Body of pancreas (tissue), 4 donors: ENCODE measurements at regions not wholly inside any gene's neighbourhood (a gene's known extent, or its start where the extent isn't known, plus 50 kb on each side); places are given as distances from the start of the nearest gene placed in this dataset.
"Not testable (repeated sequence)": the region's sequence is repeated elsewhere in the genome, so short reads cannot be mapped to it uniquely, and the experiment has no call there.

Experiments
- ATAC-seq: fragments of 150-250 bp; one replicate; pipeline ENCODE4 v1.9.1; 2016
- DNase-seq, 4 donors: peaks; one replicate each; pipeline ENCODE4 v3.0.0-alpha.2; 2019
- H3K27ac ChIP-seq, 4 donors: fragments of 200-600 bp; sonication (generic); 1 replicate in 3 of 4; 2 replicates in 1 of 4; pipeline versions ENCODE4 v1.5.1 to v1.6.1; 2016 to 2019; ENCODE audit warnings: mild to moderate bottlenecking in 1 of 4, mixed read lengths in 1 of 4, moderate library complexity in 1 of 4
- H3K27me3 ChIP-seq, 2 donors: fragments of 200-600 bp; sonication (generic); one replicate each; pipeline ENCODE4 v1.6.0; 2016; ENCODE audit warnings: mild to moderate bottlenecking in 1 of 2
- H3K36me3 ChIP-seq, 2 donors: fragments of 200-600 bp; sonication (generic); replicated peaks in 1 of 2; 2 replicates each; pipeline ENCODE4 v1.5.1; 2016; ENCODE audit warnings: low read depth in 2 of 2; ENCODE audit not compliant: insufficient read depth in 1 of 2
- H3K4me1 ChIP-seq: fragments of 200-600 bp; sonication (generic); one replicate; pipeline ENCODE4 v1.6.0; 2016
- H3K4me3 ChIP-seq, 2 donors: fragments of 200-600 bp; sonication (generic); 1 replicate in 1 of 2; 2 replicates in 1 of 2; pipeline ENCODE4 v1.5.1; 2016 to 2019
- H3K9me3 ChIP-seq, 3 donors: fragments of 200-600 bp; sonication (generic); 1 replicate in 2 of 3; 2 replicates in 1 of 3; pipeline ENCODE4 v1.5.1; 2016
- POLR2A ChIP-seq, 3 donors: fragments of 450-650 bp; IDR thresholded peaks; one replicate each; pipeline ENCODE4 v1.6.1; 2016; ENCODE audit warnings: antibody characterized with exemption in 3 of 3, mild to moderate bottlenecking in 2 of 3
- WGBS, 2 donors: methylation state at CpG; one replicate each; pipeline ENCODE4 v1.1.5; 2017; 5-methylcytosine and 5-hydroxymethylcytosine counted together
- intact Hi-C: fragments of 100-400 bp; cut with DNase I; formaldehyde crosslinking; loops from one replicate; pipeline ENCODE4 v1.15.1; 2023
- TF ChIP-seq, protein P1 (sequence below), 7 experiments: fragments of 450-650 bp in 4 of 7; fragments of 200-600 bp in 3 of 7; sonication (generic) in 3 of 7; IDR thresholded peaks; one replicate each; pipeline ENCODE4 v1.5.1; 2016 to 2019; ENCODE audit warnings: antibody characterized with exemption in 7 of 7

- H3K9me3 ChIP-seq, result no peaks in the 10 kb centered on the region
- no peaks in the 10 kb centered on the region for H3K27me3 ChIP-seq
- H3K4me1 ChIP-seq, result no peaks in the 10 kb centered on the region
- H3K27ac ChIP-seq, result no peak overlapping the region
- H3K4me3 ChIP-seq, result no peak overlapping the region
- no peaks in the 10 kb centered on the region for H3K36me3 ChIP-seq
- intact Hi-C loops, result no loop called here
- TF ChIP-seq, protein P1, sequence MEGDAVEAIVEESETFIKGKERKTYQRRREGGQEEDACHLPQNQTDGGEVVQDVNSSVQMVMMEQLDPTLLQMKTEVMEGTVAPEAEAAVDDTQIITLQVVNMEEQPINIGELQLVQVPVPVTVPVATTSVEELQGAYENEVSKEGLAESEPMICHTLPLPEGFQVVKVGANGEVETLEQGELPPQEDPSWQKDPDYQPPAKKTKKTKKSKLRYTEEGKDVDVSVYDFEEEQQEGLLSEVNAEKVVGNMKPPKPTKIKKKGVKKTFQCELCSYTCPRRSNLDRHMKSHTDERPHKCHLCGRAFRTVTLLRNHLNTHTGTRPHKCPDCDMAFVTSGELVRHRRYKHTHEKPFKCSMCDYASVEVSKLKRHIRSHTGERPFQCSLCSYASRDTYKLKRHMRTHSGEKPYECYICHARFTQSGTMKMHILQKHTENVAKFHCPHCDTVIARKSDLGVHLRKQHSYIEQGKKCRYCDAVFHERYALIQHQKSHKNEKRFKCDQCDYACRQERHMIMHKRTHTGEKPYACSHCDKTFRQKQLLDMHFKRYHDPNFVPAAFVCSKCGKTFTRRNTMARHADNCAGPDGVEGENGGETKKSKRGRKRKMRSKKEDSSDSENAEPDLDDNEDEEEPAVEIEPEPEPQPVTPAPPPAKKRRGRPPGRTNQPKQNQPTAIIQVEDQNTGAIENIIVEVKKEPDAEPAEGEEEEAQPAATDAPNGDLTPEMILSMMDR (IDR thresholded peaks at IDR 0.05), result no peak
- TF ChIP-seq POLR2A (IDR thresholded peaks at IDR 0.05), result no peak
- ATAC-seq, result no peak
- no peak for DNase-seq
- WGBS, 2 donors, result 76 to 82% methylated on average over 4 of the region's 4 CpGs
Measured at GRCh38 chr17:20774472-20775135, 195.1 kb downstream of the CDRT15L2 start.

GRCh38 chr17:20775331-20775730, 195.8 kb downstream of the CDRT15L2 start:
- no peak for DNase-seq
- no peak overlapping the region for H3K27ac ChIP-seq
- H3K9me3 ChIP-seq, result no peaks in the 10 kb centered on the region
- 85 to 90% methylated on average over 16 to 19 of the region's 19 CpGs for WGBS, 2 donors
- no peaks in the 10 kb centered on the region for H3K27me3 ChIP-seq
- no peak overlapping the region for H3K4me3 ChIP-seq
- TF ChIP-seq, protein P1 (IDR thresholded peaks at IDR 0.05), result no peak
- TF ChIP-seq POLR2A (IDR thresholded peaks at IDR 0.05), result no peak
- no peaks in the 10 kb centered on the region for H3K36me3 ChIP-seq
- intact Hi-C loops, result no loop called here
- ATAC-seq, result no peak
- H3K4me1 ChIP-seq, result no peaks in the 10 kb centered on the region

DNA sequence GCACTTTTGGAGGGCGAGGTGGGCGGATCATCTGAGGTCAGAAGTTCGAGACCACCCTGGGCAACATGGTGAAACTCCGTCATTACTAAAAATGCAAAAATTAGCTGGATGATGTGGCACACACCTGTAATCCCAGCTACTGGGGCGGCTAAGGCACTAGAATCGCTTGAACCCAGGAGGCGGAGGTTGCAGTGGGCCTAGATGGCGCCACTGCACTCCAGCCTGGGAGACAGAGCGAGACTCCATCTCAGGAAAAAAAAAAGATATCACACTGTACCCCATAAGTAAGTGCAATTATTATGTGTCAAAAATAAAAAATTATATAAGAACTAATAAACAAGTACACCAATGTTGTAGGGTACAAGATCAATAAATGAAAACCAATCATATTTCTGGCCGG, 200.0 kb downstream of the CDRT15L2 start:
- H3K4me1 ChIP-seq, result no peaks in the 10 kb centered on the region
- no peak overlapping the region for H3K27ac ChIP-seq
- 73 to 87% methylated on average over 8 to 10 of the region's 10 CpGs for WGBS, 2 donors
- no peaks in the 10 kb centered on the region for H3K36me3 ChIP-seq
- intact Hi-C loops, result no loop called here
- DNase-seq (no peak), ATAC-seq (no peak)
- H3K9me3 ChIP-seq, result no peaks in the 10 kb centered on the region
- H3K27me3 ChIP-seq, result no peaks in the 10 kb centered on the region
- H3K4me3 ChIP-seq, result no peak overlapping the region
- TF ChIP-seq POLR2A (IDR thresholded peaks at IDR 0.05), result no peak
- TF ChIP-seq, protein P1 (IDR thresholded peaks at IDR 0.05), result no peak

DNA sequence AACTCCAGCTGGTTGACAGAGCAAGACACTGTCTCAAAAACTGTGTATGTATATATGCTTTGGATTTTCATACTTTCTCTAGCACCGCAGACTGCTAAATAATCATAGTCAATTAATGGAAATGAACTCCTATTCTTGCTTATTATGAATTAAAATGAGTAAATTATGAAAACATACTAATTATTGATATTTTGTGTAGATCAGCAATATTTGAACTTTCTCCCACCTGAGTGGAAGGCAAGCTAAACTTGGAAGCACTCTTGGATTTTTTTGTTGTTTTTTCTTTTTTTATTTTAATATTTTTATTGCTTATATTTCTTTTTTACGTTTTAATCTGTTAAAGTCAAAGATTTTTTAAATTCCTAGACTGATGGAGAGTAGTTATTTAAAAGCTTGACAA, 201.7 kb downstream of the CDRT15L2 start:
- TF ChIP-seq, protein P1 (IDR thresholded peaks at IDR 0.05), result no peak
- TF ChIP-seq POLR2A (IDR thresholded peaks at IDR 0.05), result no peak
- Histone ChIP-seq H3K4me3 (no peak overlapping the region), H3K9me3 (no peaks in the 10 kb centered on the region), H3K27me3 (no peaks in the 10 kb centered on the region), H3K36me3 (no peaks in the 10 kb centered on the region), H3K27ac (no peak overlapping the region), H3K4me1 (no peaks in the 10 kb centered on the region)
- intact Hi-C loops, result no loop called here
- no peak for DNase-seq
- 88 to 97% methylated on average over 2 of the region's 2 CpGs for WGBS, 2 donors
- ATAC-seq, result no peak

- H3K27me3 ChIP-seq, H3K9me3 ChIP-seq, ATAC-seq, H3K4me3 ChIP-seq, intact Hi-C loops, H3K36me3 ChIP-seq, H3K4me1 ChIP-seq, DNase-seq, H3K27ac ChIP-seq: not testable (repeated sequence)
- WGBS, 2 donors, result 86 to 94% methylated on average over 6 of the region's 6 CpGs
Measured at GRCh38 chr17:20781869-20782268, 202.3 kb downstream of the CDRT15L2 start.
